ENCODE measurements at regions not wholly inside any gene's neighbourhood (a gene's known extent, or its start where the extent isn't known, plus 50 kb on each side); places are given as distances from the start of the nearest gene placed in this dataset.

DNA sequence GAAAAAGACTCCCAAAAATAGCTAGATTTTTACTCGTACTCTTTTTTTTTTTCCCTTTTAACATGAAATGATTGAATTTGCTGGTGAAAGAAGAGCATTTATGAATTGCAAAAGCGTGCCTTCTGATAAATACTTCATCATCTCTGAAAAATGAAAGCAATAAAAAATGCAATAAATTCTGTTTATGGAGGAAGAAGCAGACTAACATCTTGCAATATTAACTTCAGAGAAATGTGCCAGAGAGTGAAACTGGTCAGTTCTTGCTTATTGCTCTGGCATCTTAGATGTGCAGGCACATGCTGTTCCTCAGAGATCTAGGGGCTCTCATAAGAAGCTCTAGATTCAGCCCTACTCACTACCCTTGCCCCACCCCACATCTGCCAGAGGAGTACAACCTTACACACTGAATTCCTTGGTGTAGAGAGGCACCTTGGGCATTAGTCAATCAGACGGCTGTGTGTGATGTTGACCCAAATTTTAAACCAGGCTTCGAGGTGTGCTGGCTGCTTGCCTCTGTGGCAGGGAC lies 891.1 kb upstream of the GHITM start:
- H3K4me1 ChIP-seq (ENCODE audit: control insufficient read depth, extremely low read depth, insufficient read depth, low read length), result no peaks in the 10 kb centered on the region
- no peak overlapping the region for H3K4me2 ChIP-seq (ENCODE audit: control insufficient read depth, extremely low read depth, insufficient read depth, low read depth, low read length)
- no peaks in the 10 kb centered on the region for H3K9me3 ChIP-seq (ENCODE audit: control insufficient read depth, low read depth, low read length)
- no peak for DNase-seq (ENCODE audit: low read depth, low spot score)
- H3K4me3 ChIP-seq (ENCODE audit: control insufficient read depth in 2 of 3, extremely low read depth in 1 of 3, insufficient read depth in 2 of 3, low read depth in 1 of 3, low read length in 3 of 3), result no peak overlapping the region
- no peaks in the 10 kb centered on the region for H3K79me2 ChIP-seq (ENCODE audit: control insufficient read depth, insufficient read depth, low read length)
- H3K27me3 ChIP-seq (ENCODE audit: control insufficient read depth, extremely low read depth, insufficient read depth, low read length), result no peaks in the 10 kb centered on the region
- dilution Hi-C loops (cut with MboI; ENCODE audit: extremely low pct_ligation_motif_present, low sequenced_read_pairs), result no loop called here
- H3K27ac ChIP-seq (ENCODE audit: control insufficient read depth, insufficient read depth, low read length), result no peak overlapping the region
- TF ChIP-seq, protein P1, sequence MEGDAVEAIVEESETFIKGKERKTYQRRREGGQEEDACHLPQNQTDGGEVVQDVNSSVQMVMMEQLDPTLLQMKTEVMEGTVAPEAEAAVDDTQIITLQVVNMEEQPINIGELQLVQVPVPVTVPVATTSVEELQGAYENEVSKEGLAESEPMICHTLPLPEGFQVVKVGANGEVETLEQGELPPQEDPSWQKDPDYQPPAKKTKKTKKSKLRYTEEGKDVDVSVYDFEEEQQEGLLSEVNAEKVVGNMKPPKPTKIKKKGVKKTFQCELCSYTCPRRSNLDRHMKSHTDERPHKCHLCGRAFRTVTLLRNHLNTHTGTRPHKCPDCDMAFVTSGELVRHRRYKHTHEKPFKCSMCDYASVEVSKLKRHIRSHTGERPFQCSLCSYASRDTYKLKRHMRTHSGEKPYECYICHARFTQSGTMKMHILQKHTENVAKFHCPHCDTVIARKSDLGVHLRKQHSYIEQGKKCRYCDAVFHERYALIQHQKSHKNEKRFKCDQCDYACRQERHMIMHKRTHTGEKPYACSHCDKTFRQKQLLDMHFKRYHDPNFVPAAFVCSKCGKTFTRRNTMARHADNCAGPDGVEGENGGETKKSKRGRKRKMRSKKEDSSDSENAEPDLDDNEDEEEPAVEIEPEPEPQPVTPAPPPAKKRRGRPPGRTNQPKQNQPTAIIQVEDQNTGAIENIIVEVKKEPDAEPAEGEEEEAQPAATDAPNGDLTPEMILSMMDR (optimal IDR thresholded peaks at IDR 0.05 in 1 of 3, IDR thresholded peaks at IDR 0.05 in 1 of 3, conservative IDR thresholded peaks at IDR 0.05 in 1 of 3; ENCODE audit: extremely low read depth in 1 of 3, insufficient read depth in 2 of 3, low read length in 3 of 3), result no peak
- TF ChIP-seq EZH2 (IDR thresholded peaks at IDR 0.05; ENCODE audit: low read length), result no peak
- no peak overlapping the region for H3K9ac ChIP-seq (ENCODE audit: control insufficient read depth, extremely low read depth, insufficient read depth, low read length)
- no peaks in the 10 kb centered on the region for H4K20me1 ChIP-seq (ENCODE audit: control insufficient read depth, extremely low read depth, insufficient read depth, low read length)
- H2AFZ ChIP-seq (ENCODE audit: control insufficient read depth, low read length), result no peak overlapping the region
- no peak for FAIRE-seq
- H3K36me3 ChIP-seq (ENCODE audit: control insufficient read depth in 2 of 2, extremely low read depth in 1 of 2, insufficient read depth in 2 of 2, low read length in 2 of 2), result no peaks in the 10 kb centered on the region
- no peaks in the 10 kb centered on the region for H3K9me1 ChIP-seq (ENCODE audit: control insufficient read depth, extremely low read depth, insufficient read depth, low read length)

DNA sequence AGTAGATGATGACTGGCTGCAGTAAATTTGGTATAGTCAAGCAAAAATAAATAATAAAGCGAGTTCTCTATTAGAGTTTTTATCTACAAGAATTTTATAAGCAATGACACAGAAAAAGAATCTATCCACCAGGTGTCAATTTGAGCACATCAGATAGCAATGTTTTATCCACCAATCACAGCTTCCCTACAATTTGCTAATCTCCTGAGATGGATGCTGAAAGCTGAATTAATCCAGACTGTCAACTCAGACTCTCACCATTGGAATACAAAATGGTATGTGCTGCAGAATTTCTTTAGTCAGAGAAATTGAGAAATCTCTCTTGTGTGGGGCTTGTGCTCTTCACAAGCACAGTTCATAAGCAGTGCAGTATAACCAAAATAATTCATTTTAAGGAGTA lies 888.9 kb upstream of the GHITM start:
- Histone ChIP-seq H3K4me3 (ENCODE audit: control insufficient read depth in 2 of 3, extremely low read depth in 1 of 3, insufficient read depth in 2 of 3, low read depth in 1 of 3, low read length in 3 of 3) (no peak overlapping the region), H4K20me1 (ENCODE audit: control insufficient read depth, extremely low read depth, insufficient read depth, low read length) (no peaks in the 10 kb centered on the region), H3K79me2 (ENCODE audit: control insufficient read depth, insufficient read depth, low read length) (no peaks in the 10 kb centered on the region), H3K4me2 (ENCODE audit: control insufficient read depth, extremely low read depth, insufficient read depth, low read depth, low read length) (no peak overlapping the region), H3K27ac (ENCODE audit: control insufficient read depth, insufficient read depth, low read length) (no peak overlapping the region), H3K9me1 (ENCODE audit: control insufficient read depth, extremely low read depth, insufficient read depth, low read length) (no peaks in the 10 kb centered on the region), H3K9ac (ENCODE audit: control insufficient read depth, extremely low read depth, insufficient read depth, low read length) (no peak overlapping the region), H3K36me3 (ENCODE audit: control insufficient read depth in 2 of 2, extremely low read depth in 1 of 2, insufficient read depth in 2 of 2, low read length in 2 of 2) (no peaks in the 10 kb centered on the region), H2AFZ (ENCODE audit: control insufficient read depth, low read length) (no peak overlapping the region), H3K9me3 (ENCODE audit: control insufficient read depth, low read depth, low read length) (no peaks in the 10 kb centered on the region), H3K27me3 (ENCODE audit: control insufficient read depth, extremely low read depth, insufficient read depth, low read length) (no peaks in the 10 kb centered on the region), H3K4me1 (ENCODE audit: control insufficient read depth, extremely low read depth, insufficient read depth, low read length) (no peaks in the 10 kb centered on the region)
- DNase-seq (ENCODE audit: low read depth, low spot score) (no peak), FAIRE-seq (no peak)
- dilution Hi-C loops (cut with MboI; ENCODE audit: extremely low pct_ligation_motif_present, low sequenced_read_pairs), result no loop called here
- TF ChIP-seq, protein P1 (optimal IDR thresholded peaks at IDR 0.05 in 1 of 3, IDR thresholded peaks at IDR 0.05 in 1 of 3, conservative IDR thresholded peaks at IDR 0.05 in 1 of 3; ENCODE audit: extremely low read depth in 1 of 3, insufficient read depth in 2 of 3, low read length in 3 of 3), result no peak
- TF ChIP-seq EZH2 (IDR thresholded peaks at IDR 0.05; ENCODE audit: low read length), result no peak

Measured in keratinocyte (primary cell).